D721Med (cell line): ENCODE measurements at regions not wholly inside any gene's neighbourhood (a gene's known extent, or its start where the extent isn't known, plus 50 kb on each side); places are given as distances from the start of the nearest gene placed in this dataset.

ENCODE experiments used
- DNase-seq: peaks from one replicate; pipeline ENCODE4 v3.0.0; 2011; ENCODE audit warnings: low spot score; ENCODE audit not compliant: insufficient read length
- FAIRE-seq: peaks from 2 replicates; lab custom pipeline; 2011; peaks lifted over from hg19 to GRCh38; lab: Jason Lieb, UNC
- TF ChIP-seq, protein P1 (sequence below): IDR thresholded peaks from 2 replicates; pipeline ENCODE4 v1.5.1; 2012; ENCODE audit warnings: mild to moderate bottlenecking, control low read depth; ENCODE audit not compliant: insufficient read depth; ENCODE audit errors: missing control alignments

DNA sequence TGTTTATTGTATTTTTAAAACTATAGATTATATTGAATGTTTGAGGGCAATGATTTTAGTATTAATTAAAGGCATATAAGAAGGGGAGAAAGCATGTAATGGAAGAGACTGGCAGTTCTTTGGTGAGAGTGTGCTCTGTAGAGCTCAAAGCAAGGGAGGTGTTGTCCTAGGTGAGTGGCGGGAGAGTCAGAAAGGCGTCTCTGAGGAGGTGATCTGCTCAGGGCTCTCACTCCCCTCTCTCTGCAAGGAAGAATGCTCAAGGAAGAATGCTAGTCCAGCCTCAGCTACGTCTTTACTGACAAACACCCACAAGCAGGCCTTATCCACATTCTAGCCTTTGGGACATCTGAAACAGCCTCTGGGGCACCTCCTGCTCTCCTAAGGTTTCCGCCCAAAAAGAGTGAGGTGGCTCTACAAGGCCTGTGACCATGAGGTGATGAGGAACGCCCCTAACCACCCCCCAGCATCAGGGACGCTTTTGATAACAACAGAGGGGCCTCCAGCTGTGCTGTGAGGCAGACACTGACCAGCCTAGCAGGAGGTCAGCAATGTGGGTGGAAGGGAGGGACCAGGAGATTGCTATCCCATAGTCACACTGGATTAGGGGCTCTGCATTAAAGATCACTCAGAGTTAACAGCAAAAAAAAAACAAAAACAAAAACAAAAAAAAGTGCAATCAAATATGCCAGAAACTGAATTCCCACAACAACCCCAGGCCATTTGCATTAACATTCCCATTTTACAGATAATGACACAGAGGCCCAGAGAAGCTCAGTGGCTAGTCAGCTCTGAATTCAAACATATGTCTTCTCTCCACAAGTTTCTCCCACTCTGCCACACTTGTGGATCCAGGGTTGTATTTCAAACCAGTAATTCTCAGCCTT, 202.2 kb upstream of the CTNNB1 start:
- no peak for FAIRE-seq
- no peak for DNase-seq

DNA sequence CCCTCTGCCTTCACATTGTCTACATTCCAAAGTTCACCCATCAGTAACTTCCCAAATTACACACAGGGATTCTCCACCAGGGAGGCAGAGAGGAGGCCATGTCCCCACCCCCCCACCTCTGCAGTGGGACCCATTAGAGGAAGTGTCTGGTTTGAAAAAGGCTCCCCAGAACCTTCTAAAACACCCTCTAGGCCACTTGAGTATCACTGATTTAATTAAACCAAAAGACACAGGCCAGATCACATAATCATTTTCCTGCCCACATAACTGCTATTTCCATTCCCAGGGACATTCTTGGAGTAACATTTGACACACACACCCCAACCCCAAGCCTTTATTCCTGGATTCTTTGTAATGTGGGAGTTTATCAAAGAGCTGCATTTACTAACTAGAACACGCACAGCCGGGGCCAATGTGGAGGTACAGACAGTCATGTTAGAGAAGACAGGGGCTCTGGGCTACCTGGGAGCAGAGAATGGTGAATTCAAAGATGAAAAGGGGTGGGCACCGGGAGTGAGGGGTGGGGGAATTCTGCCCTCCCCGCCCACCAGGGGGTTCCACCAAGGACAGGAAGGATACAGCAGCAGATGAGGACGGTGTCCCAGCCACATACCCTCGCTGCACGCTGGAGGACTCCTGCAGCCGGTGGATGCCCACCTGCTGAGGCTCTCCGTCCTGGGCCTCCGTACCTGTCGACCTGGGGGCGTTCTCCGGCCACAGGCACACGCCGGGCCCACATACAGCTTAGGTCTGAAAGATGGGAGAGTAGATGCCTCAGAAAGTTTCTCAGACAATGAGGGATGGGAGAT, 201.4 kb upstream of the CTNNB1 start:
- DNase-seq (no peak), FAIRE-seq (no peak)
- TF ChIP-seq, protein P1, sequence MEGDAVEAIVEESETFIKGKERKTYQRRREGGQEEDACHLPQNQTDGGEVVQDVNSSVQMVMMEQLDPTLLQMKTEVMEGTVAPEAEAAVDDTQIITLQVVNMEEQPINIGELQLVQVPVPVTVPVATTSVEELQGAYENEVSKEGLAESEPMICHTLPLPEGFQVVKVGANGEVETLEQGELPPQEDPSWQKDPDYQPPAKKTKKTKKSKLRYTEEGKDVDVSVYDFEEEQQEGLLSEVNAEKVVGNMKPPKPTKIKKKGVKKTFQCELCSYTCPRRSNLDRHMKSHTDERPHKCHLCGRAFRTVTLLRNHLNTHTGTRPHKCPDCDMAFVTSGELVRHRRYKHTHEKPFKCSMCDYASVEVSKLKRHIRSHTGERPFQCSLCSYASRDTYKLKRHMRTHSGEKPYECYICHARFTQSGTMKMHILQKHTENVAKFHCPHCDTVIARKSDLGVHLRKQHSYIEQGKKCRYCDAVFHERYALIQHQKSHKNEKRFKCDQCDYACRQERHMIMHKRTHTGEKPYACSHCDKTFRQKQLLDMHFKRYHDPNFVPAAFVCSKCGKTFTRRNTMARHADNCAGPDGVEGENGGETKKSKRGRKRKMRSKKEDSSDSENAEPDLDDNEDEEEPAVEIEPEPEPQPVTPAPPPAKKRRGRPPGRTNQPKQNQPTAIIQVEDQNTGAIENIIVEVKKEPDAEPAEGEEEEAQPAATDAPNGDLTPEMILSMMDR: no peak

More for the DNA sequence above, 202.2 kb upstream of the CTNNB1 start:
- TF ChIP-seq, protein P1: no peak

DNA sequence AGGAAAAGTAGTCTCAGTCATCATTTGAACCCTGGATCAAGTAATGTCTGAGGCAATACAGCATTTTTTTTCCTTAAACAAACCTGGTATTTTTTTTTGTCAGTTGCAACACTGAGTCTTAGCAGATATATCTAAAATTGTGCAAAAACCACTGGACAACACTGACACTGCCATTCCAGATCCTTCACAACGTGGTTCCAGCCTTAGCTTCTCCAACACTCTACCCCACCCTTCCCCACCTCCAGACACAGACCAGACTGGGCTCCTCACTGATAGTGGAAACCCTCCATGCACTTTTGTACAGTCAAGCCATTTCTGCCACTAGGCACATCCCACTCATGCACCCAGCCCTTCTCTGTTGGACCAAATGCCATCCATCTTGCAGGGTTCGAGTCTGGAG, 199.6 kb upstream of the CTNNB1 start:
- FAIRE-seq (no peak), DNase-seq (no peak)
- TF ChIP-seq, protein P1: no peak

DNA sequence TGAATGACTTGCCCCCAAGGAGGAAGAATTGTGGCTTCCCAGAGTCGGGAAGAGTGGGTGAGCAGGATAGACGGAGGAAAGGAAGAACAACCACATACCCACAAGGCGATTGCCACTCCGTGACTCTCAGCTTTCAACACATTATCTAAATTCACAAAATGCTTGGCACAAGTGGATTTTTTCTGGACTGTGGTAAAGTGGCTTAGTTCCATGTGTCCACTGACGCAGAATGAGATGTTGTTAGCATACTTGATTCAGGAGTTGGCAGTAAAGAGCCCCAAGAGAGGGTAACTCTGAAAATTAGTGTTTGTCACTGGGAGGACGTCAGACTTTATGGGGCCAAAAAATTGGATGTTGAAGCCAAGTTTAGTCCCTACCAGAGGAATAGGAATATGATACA, 198.8 kb upstream of the CTNNB1 start:
- FAIRE-seq: no peak
- DNase-seq: no peak
- TF ChIP-seq, protein P1: no peak

DNA sequence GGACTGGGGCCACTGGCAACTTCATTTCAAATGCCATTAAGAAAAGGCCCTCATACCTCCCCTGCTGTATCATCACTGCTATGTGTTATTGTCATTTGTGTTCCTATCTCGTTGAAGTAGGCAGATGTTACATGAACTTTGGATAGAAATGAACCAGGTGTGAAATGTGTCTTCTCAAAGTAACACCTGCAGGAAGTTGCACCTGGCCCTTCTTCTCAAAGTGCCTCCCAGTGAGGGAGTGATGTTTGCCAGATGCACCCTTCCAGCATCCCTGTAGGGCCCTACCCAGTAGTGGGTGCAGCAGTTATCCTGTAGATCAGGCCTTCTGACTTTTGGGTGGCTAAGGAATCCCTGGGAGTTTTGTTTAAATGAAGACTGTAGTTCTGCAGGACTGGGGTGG, 197.7 kb upstream of the CTNNB1 start:
- DNase-seq (no peak), FAIRE-seq (no peak)
- TF ChIP-seq, protein P1: no peak

DNA sequence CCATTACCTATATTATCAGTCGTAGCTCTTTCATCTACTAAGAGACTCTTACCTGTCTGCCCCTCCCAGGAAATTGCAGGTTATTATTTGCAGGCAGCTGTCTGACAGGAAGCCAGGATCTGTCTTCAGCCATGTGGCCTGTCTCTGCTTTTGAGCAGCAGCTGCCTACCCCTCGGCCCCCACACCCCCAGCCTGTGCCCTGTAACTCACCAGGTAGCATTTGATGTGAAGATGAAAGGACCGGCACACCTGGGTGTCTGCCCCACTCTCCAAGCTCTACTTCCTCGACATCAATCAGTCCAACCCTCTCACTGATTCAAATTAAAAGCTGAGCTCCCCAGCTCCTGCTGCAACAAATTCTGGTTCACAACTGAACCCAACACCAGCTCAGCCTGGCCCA, 197.2 kb upstream of the CTNNB1 start:
- no peak for FAIRE-seq
- no peak for DNase-seq
- TF ChIP-seq, protein P1: no peak
